ENCODE measurements at regions not wholly inside any gene's neighbourhood (a gene's known extent, or its start where the extent isn't known, plus 50 kb on each side); places are given as distances from the start of the nearest gene placed in this dataset.
A peak's percentile ranks its signal among the peaks of the same experiment; 100 is the strongest.

DNA sequence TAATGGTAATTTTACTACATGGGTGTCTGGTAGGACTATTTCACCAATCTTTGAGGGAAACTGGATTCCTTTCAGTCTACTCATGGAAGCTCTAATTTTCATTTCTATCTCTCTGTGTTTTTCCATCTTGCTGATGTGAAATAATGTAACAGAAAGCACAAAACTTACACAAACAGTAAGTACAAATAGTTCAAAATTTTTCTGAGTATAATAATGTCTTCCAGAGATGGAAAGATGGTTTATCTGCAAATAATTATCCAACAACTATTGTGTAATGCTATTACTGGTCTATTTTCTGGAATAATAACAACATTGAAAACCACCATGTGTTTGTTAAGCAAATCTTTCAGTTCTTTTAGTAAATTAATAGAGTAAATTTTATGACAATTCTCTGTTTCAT is 565.8 kb upstream of the MGMT start:
- DNase-seq (ENCODE audit: low spot score), result no peak

GRCh38 chr10:128902031-128902710 is 564.9 kb upstream of the MGMT start:
- no peak for DNase-seq (ENCODE audit: low spot score)

DNA sequence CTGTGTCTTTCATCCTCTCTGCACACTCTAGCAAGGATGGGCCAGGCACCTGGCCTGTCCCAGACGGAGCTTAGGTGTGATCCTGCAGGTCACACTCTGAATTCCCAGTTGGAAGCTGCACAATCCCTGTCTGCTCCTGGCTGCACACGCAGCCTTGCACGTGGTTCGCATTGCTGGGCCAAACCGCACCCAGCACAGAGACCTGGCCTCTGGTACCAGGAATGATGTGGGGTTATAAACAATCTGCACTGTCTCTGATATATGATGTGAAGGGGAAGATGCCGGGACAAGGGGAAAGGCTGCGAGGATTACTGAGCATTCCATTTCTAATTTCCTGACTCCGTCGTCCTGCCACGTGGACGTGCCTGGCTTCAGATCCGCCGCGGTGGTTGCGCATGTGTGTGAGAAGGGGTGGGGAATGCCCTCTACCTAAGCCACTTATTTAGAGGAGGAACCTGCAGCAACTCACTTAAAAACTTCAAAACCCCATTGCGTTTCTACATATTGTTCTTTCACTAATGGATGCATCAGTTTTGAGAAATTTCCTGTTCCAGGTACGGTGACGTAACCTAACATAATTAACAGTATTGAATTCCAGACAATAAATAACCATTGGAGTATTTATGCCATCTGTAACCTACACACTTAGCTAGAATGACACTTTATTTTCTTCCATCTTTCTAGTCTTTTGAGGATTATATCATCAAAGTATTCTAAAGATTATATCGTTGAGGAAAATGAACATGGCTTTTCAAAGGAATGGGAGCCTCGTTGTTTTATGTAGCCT is 559.7 kb upstream of the MGMT start:
- DNase-seq (ENCODE audit: low spot score), result no peak

- DNase-seq (ENCODE audit: low spot score), result no peak
Observed at GRCh38 chr10:128908099-128908498, 558.9 kb upstream of the MGMT start.

GRCh38 chr10:128908499-128908898 is 558.5 kb upstream of the MGMT start:
- no peak for DNase-seq (ENCODE audit: low spot score)

GRCh38 chr10:128912568-128913311 is 554.3 kb upstream of the MGMT start:
- no peak for DNase-seq (ENCODE audit: low spot score)

DNA sequence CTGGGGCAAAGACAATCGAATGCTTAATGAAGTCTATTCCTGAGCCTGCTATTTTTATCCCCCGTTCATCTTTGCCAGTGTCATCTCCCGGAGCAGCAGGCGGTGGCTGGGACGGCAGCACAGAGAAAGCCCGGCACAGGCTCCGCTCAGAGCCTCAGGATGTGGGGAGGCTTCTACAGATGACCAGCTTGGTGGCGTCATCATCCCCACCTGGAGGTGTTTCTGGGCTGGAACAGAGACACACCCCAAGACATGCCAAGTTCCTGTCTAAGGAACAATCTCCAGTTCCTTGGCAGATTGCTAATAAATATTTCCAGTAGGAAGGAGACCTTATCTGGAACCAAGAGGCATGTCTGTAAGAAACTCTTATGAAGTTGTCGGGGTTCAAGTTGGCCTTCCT is 552.4 kb upstream of the MGMT start:
- peak; percentile 66 for DNase-seq (ENCODE audit: low spot score)

DNA sequence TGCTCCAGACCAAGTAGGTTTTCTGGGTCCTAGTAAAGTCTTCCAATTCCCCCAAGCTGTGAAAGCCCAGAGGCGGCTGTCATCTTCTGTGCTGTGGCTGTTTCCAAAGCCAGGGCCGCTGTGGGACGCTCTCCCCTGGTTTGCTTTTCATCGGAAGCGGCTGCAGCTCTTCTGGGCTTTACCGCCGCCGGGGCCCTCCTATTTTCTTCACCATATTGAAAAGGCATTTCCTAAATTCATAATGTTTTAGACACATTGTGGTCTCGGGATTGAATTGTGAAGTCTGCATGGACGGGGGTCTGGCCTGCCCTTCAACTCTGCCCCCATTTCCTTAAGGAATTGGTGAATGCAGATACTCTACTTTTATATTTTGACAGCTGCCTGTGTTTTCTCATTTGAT is 551.4 kb upstream of the MGMT start:
- DNase-seq (ENCODE audit: low spot score), result no peak

GRCh38 chr10:128916383-128916782 is 550.7 kb upstream of the MGMT start:
- DNase-seq (ENCODE audit: low spot score), result no peak

GRCh38 chr10:128921389-128922022 is 545.5 kb upstream of the MGMT start:
- DNase-seq (ENCODE audit: low spot score), result no peak

DNA sequence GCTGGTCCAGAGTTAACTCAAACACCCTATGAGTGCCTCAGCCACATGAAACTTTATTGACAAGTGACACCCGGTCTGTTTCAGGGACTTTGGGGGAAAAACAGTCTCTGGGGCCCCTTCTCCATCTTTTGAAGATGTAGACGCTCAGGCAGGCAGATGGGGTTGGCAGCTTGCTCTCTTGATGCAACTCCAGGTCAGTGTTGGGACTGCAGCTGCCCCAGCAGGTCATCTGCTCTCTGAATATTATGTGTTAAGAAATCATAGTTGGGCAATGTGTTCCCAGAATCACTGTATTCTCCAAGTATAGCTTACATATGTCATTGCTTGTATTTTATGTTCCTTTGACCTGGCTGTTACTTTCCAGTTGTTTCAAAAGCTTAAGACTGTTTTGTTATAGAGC is 544.9 kb upstream of the MGMT start:
- no peak for DNase-seq (ENCODE audit: low spot score)

DNA sequence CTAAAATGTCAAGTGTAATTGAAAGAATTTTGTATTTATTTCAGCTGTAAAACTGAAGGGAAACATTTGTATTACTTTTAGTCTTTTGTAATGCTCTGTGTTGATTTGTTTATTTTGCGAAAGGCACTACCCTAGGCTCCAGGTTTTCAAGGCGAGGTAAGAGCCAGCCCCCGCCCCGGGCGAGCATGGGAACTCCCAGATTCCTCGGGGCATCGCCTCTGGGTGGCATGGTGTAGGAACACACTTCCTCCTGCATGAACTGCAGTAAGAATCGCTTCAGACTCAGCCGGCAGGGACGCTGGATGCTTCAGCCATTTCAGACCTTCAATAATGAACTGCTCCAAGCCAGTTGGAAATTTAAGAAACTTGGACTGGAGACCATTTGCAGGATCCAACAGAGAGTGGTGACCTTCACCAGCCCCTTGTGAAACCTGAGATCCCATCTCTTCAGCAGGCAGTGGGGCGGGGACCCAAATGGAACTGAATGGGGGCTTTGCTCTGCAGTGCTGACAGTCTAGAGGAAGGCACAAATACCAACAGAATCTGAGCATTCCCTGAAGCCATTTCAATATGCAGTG is 544.3 kb upstream of the MGMT start:
- DNase-seq (ENCODE audit: low spot score), result no peak

DNA sequence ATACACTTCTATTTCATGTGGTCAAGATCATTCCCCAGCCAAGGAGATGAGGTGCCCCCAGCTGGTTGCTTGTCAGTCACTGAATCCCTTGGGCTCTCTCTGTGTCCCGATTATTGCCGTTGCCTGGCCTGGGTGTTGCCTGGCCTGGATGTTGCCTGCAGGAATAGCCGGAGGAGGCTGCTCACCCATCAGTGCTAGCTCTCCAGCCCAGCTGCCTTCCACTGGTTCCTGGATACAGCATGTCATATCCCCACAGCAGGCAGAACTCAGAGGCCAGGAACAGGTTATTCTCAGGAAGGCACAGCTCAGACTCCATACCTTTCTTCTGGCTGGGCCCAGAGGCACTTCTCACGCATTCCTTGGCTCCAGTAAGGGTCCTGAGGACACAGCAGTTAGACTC is 542.1 kb upstream of the MGMT start:
- no peak for DNase-seq (ENCODE audit: low spot score)

DNA sequence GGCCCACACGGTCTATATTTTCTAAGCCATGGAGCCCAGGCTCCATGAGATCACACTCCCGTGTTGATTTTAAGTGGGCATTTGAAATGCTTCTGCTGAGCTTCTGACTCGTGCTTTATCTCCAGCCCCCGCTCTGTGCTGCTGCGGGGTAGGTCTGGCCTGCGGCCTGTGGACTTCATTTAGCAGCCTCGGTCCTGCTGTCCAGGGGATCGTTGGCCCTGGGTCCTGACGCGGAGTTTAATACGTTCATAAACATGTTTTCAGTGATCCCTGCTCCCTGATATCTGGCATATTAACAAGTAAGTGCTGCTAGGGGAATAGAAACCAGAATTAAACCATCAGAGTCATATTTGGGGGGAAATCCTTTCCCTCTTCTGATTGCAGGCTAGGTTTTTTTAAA is 540.3 kb upstream of the MGMT start:
- no peak for DNase-seq (ENCODE audit: low spot score)

- DNase-seq (ENCODE audit: low spot score), result no peak
Observed at GRCh38 chr10:128927497-128928161, 539.4 kb upstream of the MGMT start.

GRCh38 chr10:128928231-128928836 is 538.7 kb upstream of the MGMT start:
- no peak for DNase-seq (ENCODE audit: low spot score)

GRCh38 chr10:128929131-128929530 is 537.9 kb upstream of the MGMT start:
- DNase-seq (ENCODE audit: low spot score), result no peak

- no peak for DNase-seq (ENCODE audit: low spot score)
Observed at GRCh38 chr10:128929767-128930166, 537.3 kb upstream of the MGMT start.

GRCh38 chr10:128930515-128930914 is 536.5 kb upstream of the MGMT start:
- DNase-seq (ENCODE audit: low spot score), result no peak

DNA sequence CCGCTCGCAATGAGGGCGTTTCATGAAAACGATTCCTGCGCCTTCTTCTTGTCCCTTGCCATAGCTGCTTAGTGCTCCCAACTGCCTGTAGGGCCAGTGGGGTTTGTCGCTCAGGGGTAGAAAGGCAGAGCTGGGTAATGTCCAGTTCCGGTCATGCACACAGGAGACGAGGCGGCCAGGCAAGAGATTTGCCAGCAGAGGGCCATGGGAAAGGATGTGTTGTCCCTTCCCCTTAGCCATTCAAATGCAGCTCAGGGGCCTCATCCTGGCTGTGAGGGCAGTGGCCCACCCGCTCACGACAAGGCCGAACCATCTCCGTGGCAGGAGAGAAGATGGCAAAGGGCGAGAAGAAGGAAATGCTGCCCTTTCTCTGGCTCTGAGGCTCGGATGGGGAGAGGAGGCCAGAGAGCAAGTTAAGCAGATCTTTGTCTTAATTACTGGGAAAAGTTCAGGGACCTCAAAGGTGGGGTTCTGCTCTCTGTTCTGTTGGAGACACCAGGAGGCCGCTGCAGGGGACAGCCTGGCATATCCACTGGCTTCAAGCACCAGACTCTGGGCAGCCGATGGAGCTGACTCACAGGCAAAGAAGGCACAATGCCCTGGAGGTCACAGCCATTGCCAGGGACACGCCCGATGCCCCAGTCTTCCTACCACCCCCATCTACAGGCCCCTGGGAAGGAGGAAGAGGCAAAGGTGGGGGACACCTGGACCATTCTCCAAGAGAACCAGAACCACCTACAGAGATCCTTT is 534.8 kb upstream of the MGMT start:
- no peak for DNase-seq (ENCODE audit: low spot score)

Data from cerebellar cortex (tissue), 1 donor.